Astrocyte (in vitro differentiated cells and primary cell): ENCODE measurements at regions not wholly inside any gene's neighbourhood (a gene's known extent, or its start where the extent isn't known, plus 50 kb on each side); places are given as distances from the start of the nearest gene placed in this dataset.

Experiments
- DNase-seq: peaks from one replicate; pipeline ENCODE4 v3.0.0-alpha.2; 2010; ENCODE audit warnings: low read depth
- FAIRE-seq: peaks from 2 replicates; lab custom pipeline; 2011; peaks lifted over from hg19 to GRCh38; lab: Jason Lieb, UNC
- H2AFZ ChIP-seq: 2 replicates; pipeline ENCODE4 v1.6.0; 2012; ENCODE audit warnings: low read depth, low read length, inconsistent platforms
- H3K27ac ChIP-seq: 2 replicates; pipeline ENCODE4 v1.5.1; 2011; ENCODE audit warnings: low read depth, low read length, inconsistent platforms
- H3K27me3 ChIP-seq: 2 replicates; pipeline ENCODE4 v1.6.0; 2011; ENCODE audit warnings: low read length, inconsistent platforms; ENCODE audit not compliant: insufficient read depth
- H3K36me3 ChIP-seq: 2 replicates; pipeline ENCODE4 v1.5.1; 2011; ENCODE audit warnings: low read length, inconsistent platforms; ENCODE audit not compliant: insufficient read depth
- H3K4me1 ChIP-seq: 2 replicates; pipeline ENCODE4 v1.5.1; 2011; ENCODE audit warnings: low read length, inconsistent platforms; ENCODE audit not compliant: insufficient read depth
- H3K4me2 ChIP-seq: 2 replicates; pipeline ENCODE4 v1.6.0; 2012; ENCODE audit warnings: low read length, inconsistent platforms
- H3K4me3 ChIP-seq: 2 replicates; pipeline ENCODE4 v1.5.1; 2011; ENCODE audit warnings: low read depth, mild to moderate bottlenecking, low read length, inconsistent platforms; ENCODE audit not compliant: insufficient read depth
- H3K79me2 ChIP-seq: 2 replicates; pipeline ENCODE4 v1.6.0; 2012; ENCODE audit warnings: mild to moderate bottlenecking, low read length, inconsistent platforms; ENCODE audit not compliant: insufficient read depth
- H3K9ac ChIP-seq: 2 replicates; pipeline ENCODE4 v1.6.0; 2012; ENCODE audit warnings: mild to moderate bottlenecking, low read length, inconsistent platforms
- H3K9me3 ChIP-seq: 2 replicates; pipeline ENCODE4 v1.5.1; 2012; ENCODE audit warnings: low read depth, mild to moderate bottlenecking, low read length, inconsistent platforms; ENCODE audit not compliant: insufficient read depth
- H4K20me1 ChIP-seq: 2 replicates; pipeline ENCODE4 v1.6.0; 2012; ENCODE audit warnings: low read length, inconsistent platforms; ENCODE audit not compliant: insufficient read depth
- H3K27ac Mint-ChIP-seq: one replicate; pipeline ENCODE4 v1.8.0; 2021; ENCODE audit warnings: mild to moderate bottlenecking, mixed read lengths; ENCODE audit not compliant: unreplicated experiment
- H3K27me3 Mint-ChIP-seq: one replicate; pipeline ENCODE4 v1.8.0; 2021; ENCODE audit warnings: low read depth, mixed read lengths; ENCODE audit not compliant: unreplicated experiment
- H3K36me3 Mint-ChIP-seq: one replicate; pipeline ENCODE4 v1.8.0; 2021; ENCODE audit warnings: low read depth, mixed read lengths; ENCODE audit not compliant: unreplicated experiment
- H3K4me1 Mint-ChIP-seq: one replicate; pipeline ENCODE4 v1.8.0; 2021; ENCODE audit warnings: low read depth, mixed read lengths; ENCODE audit not compliant: unreplicated experiment
- H3K4me3 Mint-ChIP-seq: one replicate; pipeline ENCODE4 v1.8.0; 2021; ENCODE audit warnings: mild to moderate bottlenecking, moderate library complexity, mixed read lengths; ENCODE audit not compliant: unreplicated experiment
- H3K9me3 Mint-ChIP-seq: one replicate; pipeline ENCODE4 v1.8.0; 2021; ENCODE audit warnings: mild to moderate bottlenecking, mixed read lengths; ENCODE audit not compliant: unreplicated experiment
- CTCF ChIP-seq: IDR thresholded peaks from 2 replicates; pipeline ENCODE4 v1.5.1; 2011; ENCODE audit warnings: low read depth, mild to moderate bottlenecking, inconsistent platforms, low read length, moderate library complexity; ENCODE audit not compliant: insufficient read depth
- EZH2 ChIP-seq: IDR thresholded peaks from 2 replicates; pipeline ENCODE4 v1.6.1; 2012; ENCODE audit warnings: mild to moderate bottlenecking, low read length, inconsistent platforms; ENCODE audit not compliant: insufficient read depth

- H3K4me3 ChIP-seq: no peak overlapping the region
- H3K9me3 ChIP-seq: no peaks in the 10 kb centered on the region
- DNase-seq: no peak
- TF ChIP-seq EZH2: no peak
- no peak for TF ChIP-seq CTCF
- H3K4me1 ChIP-seq: no peaks in the 10 kb centered on the region
- Mint-ChIP-seq H3K36me3 (no peaks in the 10 kb centered on the region), H3K27me3 (no peaks in the 10 kb centered on the region), H3K9me3 (peaks cover 9% of the 10 kb centered on the region), H3K27ac (peak overlapping the region; percentile 90), H3K4me3 (peak overlapping the region; percentile 54), H3K4me1 (peaks cover 25% of the 10 kb centered on the region)
- no peak for FAIRE-seq
- no peak overlapping the region for H3K9ac ChIP-seq
- H3K79me2 ChIP-seq: no peaks in the 10 kb centered on the region
- H3K27me3 ChIP-seq: no peaks in the 10 kb centered on the region
- no peaks in the 10 kb centered on the region for H3K36me3 ChIP-seq
- H2AFZ ChIP-seq: no peak overlapping the region
- H3K27ac ChIP-seq: no peak overlapping the region
- H3K4me2 ChIP-seq: no peak overlapping the region
- H4K20me1 ChIP-seq: no peaks in the 10 kb centered on the region
Observed at GRCh38 chr18:25516747-25517498, 165.0 kb upstream of the ZNF521 start.

GRCh38 chr18:25516121-25516520, 164.2 kb upstream of the ZNF521 start:
- H3K4me3 Mint-ChIP-seq: no peak overlapping the region
- H3K4me1 ChIP-seq: no peaks in the 10 kb centered on the region
- H4K20me1 ChIP-seq: no peaks in the 10 kb centered on the region
- no peaks in the 10 kb centered on the region for H3K36me3 ChIP-seq
- no peak overlapping the region for H3K4me3 ChIP-seq
- H3K36me3 Mint-ChIP-seq: no peaks in the 10 kb centered on the region
- no peaks in the 10 kb centered on the region for H3K79me2 ChIP-seq
- H3K27ac ChIP-seq: no peak overlapping the region
- TF ChIP-seq CTCF (no peak), EZH2 (no peak)
- no peak for DNase-seq
- H3K4me2 ChIP-seq: no peak overlapping the region
- no peak overlapping the region for H2AFZ ChIP-seq
- no peaks in the 10 kb centered on the region for H3K27me3 ChIP-seq
- H3K27ac Mint-ChIP-seq: no peak overlapping the region
- peaks cover 9% of the 10 kb centered on the region for H3K9me3 Mint-ChIP-seq
- FAIRE-seq: no peak
- H3K4me1 Mint-ChIP-seq: peaks cover 25% of the 10 kb centered on the region
- no peak overlapping the region for H3K9ac ChIP-seq
- H3K27me3 Mint-ChIP-seq: no peaks in the 10 kb centered on the region
- no peaks in the 10 kb centered on the region for H3K9me3 ChIP-seq

- Mint-ChIP-seq H3K27ac (no peak overlapping the region), H3K36me3 (no peaks in the 10 kb centered on the region), H3K4me3 (no peak overlapping the region), H3K27me3 (peaks cover 2% of the 10 kb centered on the region), H3K4me1 (no peaks in the 10 kb centered on the region), H3K9me3 (peaks cover 9% of the 10 kb centered on the region)
- H3K4me1 ChIP-seq: no peaks in the 10 kb centered on the region
- TF ChIP-seq EZH2 (no peak), CTCF (no peak)
- no peaks in the 10 kb centered on the region for H3K79me2 ChIP-seq
- H3K9me3 ChIP-seq: no peaks in the 10 kb centered on the region
- H3K27ac ChIP-seq: no peak overlapping the region
- DNase-seq: no peak
- H3K4me3 ChIP-seq: no peak overlapping the region
- no peak overlapping the region for H2AFZ ChIP-seq
- H3K27me3 ChIP-seq: no peaks in the 10 kb centered on the region
- H3K4me2 ChIP-seq: no peak overlapping the region
- FAIRE-seq: no peak
- no peaks in the 10 kb centered on the region for H3K36me3 ChIP-seq
- no peaks in the 10 kb centered on the region for H4K20me1 ChIP-seq
- H3K9ac ChIP-seq: no peak overlapping the region
Observed at GRCh38 chr18:25510096-25510495, 158.1 kb upstream of the ZNF521 start.
